ENCODE measurements at regions not wholly inside any gene's neighbourhood (a gene's known extent, or its start where the extent isn't known, plus 50 kb on each side); places are given as distances from the start of the nearest gene placed in this dataset.

DNA sequence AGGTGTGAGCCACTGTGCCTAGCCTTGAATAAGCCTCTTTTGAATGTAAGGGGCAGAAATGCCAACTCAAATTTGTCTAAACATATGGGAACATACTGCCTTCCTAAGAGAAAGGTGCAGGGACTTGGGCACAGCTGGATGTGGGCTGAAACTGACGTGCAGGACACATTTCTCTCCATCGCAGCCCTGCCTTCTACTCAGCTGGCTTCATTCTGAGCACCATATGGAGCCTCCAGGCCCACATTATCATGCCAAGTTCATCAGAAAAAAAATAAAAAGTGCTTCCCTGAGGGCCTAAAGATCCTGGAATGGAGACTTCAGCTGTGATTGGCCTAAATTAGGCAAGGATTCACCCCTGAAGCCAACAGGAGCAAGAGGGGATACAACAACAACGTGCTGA lies 386.2 kb downstream of the RAB28 start:
- no peak for FAIRE-seq
- no peak for TF ChIP-seq NRF1 (IDR thresholded peaks at IDR 0.05; ENCODE audit: low read depth, low read length)
- TF ChIP-seq EP300 (IDR thresholded peaks at IDR 0.05; ENCODE audit: borderline replicate concordance in 1 of 2, low read depth in 2 of 2, low read length in 2 of 2), result no peak
- no peak for TF ChIP-seq SAP30 (IDR thresholded peaks at IDR 0.05; ENCODE audit: insufficient read depth, insufficient replicate concordance, low read length)
- TF ChIP-seq SP2 (IDR thresholded peaks at IDR 0.05; ENCODE audit: low read length), result no peak
- TF ChIP-seq ZNF274 (IDR thresholded peaks at IDR 0.05; ENCODE audit: borderline replicate concordance, extremely low read depth, low read length), result no peak
- TF ChIP-seq SIN3A (conservative IDR thresholded peaks at IDR 0.05 in 1 of 2, IDR thresholded peaks at IDR 0.05 in 1 of 2; ENCODE audit: low read depth in 1 of 2, low read length in 2 of 2), result no peak
- no peak for TF ChIP-seq SIRT6 (IDR thresholded peaks at IDR 0.05; ENCODE audit: low read length)
- TF ChIP-seq GABPA (IDR thresholded peaks at IDR 0.05; ENCODE audit: borderline replicate concordance, insufficient read depth, low read length), result no peak
- TF ChIP-seq SRF (IDR thresholded peaks at IDR 0.05; ENCODE audit: low read depth, low read length), result no peak
- TF ChIP-seq TCF12 (IDR thresholded peaks at IDR 0.05; ENCODE audit: low read depth, low read length), result no peak
- TF ChIP-seq KDM5A (IDR thresholded peaks at IDR 0.05; ENCODE audit: low read length), result no peak
- no peak for TF ChIP-seq POLR2A (IDR thresholded peaks at IDR 0.05; ENCODE audit: control extremely low read depth in 1 of 2, low read depth in 2 of 2, low read length in 2 of 2)
- no peak for TF ChIP-seq ATF2 (IDR thresholded peaks at IDR 0.05; ENCODE audit: low read length)
- TF ChIP-seq YY1 (IDR thresholded peaks at IDR 0.05; ENCODE audit: low read depth, low read length), result no peak

More for the DNA sequence above, 386.2 kb downstream of the RAB28 start:
- Histone ChIP-seq H2BK5ac (ENCODE audit: low read depth, low read length) (no peak overlapping the region), H3K36me3 (ENCODE audit: control insufficient read depth in 2 of 4, insufficient read depth in 4 of 4, low read length in 3 of 4) (no peaks in the 10 kb centered on the region), H4K20me1 (replicated peaks in 1 of 2; ENCODE audit: control insufficient read depth in 1 of 2, insufficient read depth in 2 of 2, low read length in 2 of 2) (no peaks in the 10 kb centered on the region), H4K8ac (ENCODE audit: extremely low read depth, insufficient read depth, low read length) (no peak overlapping the region), H2BK12ac (ENCODE audit: low read depth, low read length) (no peak overlapping the region), H2BK120ac (replicated peaks; ENCODE audit: low read depth, low read length) (no peak overlapping the region), H3K4ac (replicated peaks; ENCODE audit: insufficient read length, low read depth, low read length) (no peak overlapping the region), H2AK5ac (ENCODE audit: low read depth, low read length) (no peak overlapping the region), H3K27me3 (replicated peaks in 1 of 4; ENCODE audit: control insufficient read depth in 3 of 4, extremely low read depth in 1 of 4, insufficient read depth in 3 of 4, low read length in 3 of 4) (no peaks in the 10 kb centered on the region), H3K4me3 (ENCODE audit: extremely low read depth in 1 of 4, insufficient read depth in 2 of 4, low read depth in 3 of 4, low read length in 4 of 4) (no peak overlapping the region), H4K91ac (replicated peaks; ENCODE audit: insufficient read length, low read length) (no peak overlapping the region), H3K9me3 (ENCODE audit: insufficient read depth in 2 of 2, low read depth in 1 of 2, low read length in 1 of 2) (no peaks in the 10 kb centered on the region), H4K5ac (ENCODE audit: insufficient read length, low read depth, low read length) (no peak overlapping the region), H2BK20ac (ENCODE audit: low read length) (no peak overlapping the region), H3K79me1 (ENCODE audit: low read depth, low read length) (no peaks in the 10 kb centered on the region), H3K18ac (ENCODE audit: extremely low read depth, low read length) (no peak overlapping the region), H3K23ac (ENCODE audit: insufficient read length) (no peak overlapping the region), H3K79me2 (ENCODE audit: control insufficient read depth in 1 of 2, insufficient read depth in 2 of 2, low read length in 2 of 2) (no peaks in the 10 kb centered on the region), H3K9ac (replicated peaks in 1 of 4; ENCODE audit: extremely low read depth in 1 of 4, low read depth in 3 of 4, low read length in 3 of 4) (no peak overlapping the region), H3K4me1 (replicated peaks in 1 of 4; ENCODE audit: control insufficient read depth in 3 of 4, insufficient read depth in 4 of 4, low read length in 3 of 4) (no peaks in the 10 kb centered on the region), H3K14ac (ENCODE audit: insufficient read length) (no peak overlapping the region), H2AFZ (ENCODE audit: low read length) (no peak overlapping the region), H3K56ac (replicated peaks; ENCODE audit: insufficient read length, low read depth, low read length) (no peak overlapping the region), H2BK15ac (ENCODE audit: low read length) (no peak overlapping the region), H3K27ac (ENCODE audit: low read depth, low read length) (no peak overlapping the region), H3K4me2 (ENCODE audit: insufficient read depth in 1 of 2, low read depth in 2 of 2, low read length in 2 of 2) (no peak overlapping the region), H3K23me2 (ENCODE audit: low read depth, low read length) (no peaks in the 10 kb centered on the region)
- DNase-seq (ENCODE audit: low read depth in 1 of 2, low spot score in 2 of 2), result no peak
- CTCF ChIA-PET (ENCODE audit: partially characterized antibody), result interaction anchor here (1.9 kb wide), 1 partner anchor 10 kb away, joined by 7 read pairs; no protein-coding TSS in a partner anchor
- POLR2A ChIA-PET (ENCODE audit: partially characterized antibody), result no interaction called here
- WGBS, 2 experiments (ENCODE audit: extremely low coverage in 1 of 2, insufficient coverage in 1 of 2, insufficient read length in 1 of 2, insufficient replicate concordance in 2 of 2, low coverage in 1 of 2, low lambda C conversion rate in 2 of 2, missing lambda C conversion rate in 1 of 2), result 93% methylated on average over 3 of the region's 3 CpGs; no CpG with 5 or more reads in 1 of the 2 experiments
